DMS 273 treated with DMSO at 0.1 percent for 48 hours (cell line): ENCODE measurements at regions not wholly inside any gene's neighbourhood (a gene's known extent, or its start where the extent isn't known, plus 50 kb on each side); places are given as distances from the start of the nearest gene placed in this dataset.

Experiments used
- DNase-seq: peaks from one replicate; lab custom pipeline; 2025; lab: John Stamatoyannopoulos, UW

- no peak for DNase-seq
These were observed 89.9 kb upstream of the EGLN3 start for GRCh38 chr14:34040766-34041165.

- no peak for DNase-seq
These were observed 88.7 kb upstream of the EGLN3 start for GRCh38 chr14:34039428-34040047.

- DNase-seq: no peak
These were observed 87.6 kb upstream of the EGLN3 start for GRCh38 chr14:34038358-34039057.

GRCh38 chr14:34036319-34036766 lies 85.5 kb upstream of the EGLN3 start:
- DNase-seq: no peak

- DNase-seq: no peak
These were observed 85.0 kb upstream of the EGLN3 start for GRCh38 chr14:34035934-34036250.

GRCh38 chr14:34035177-34035933 lies 84.5 kb upstream of the EGLN3 start:
- DNase-seq: no peak

GRCh38 chr14:34034447-34035176 lies 83.7 kb upstream of the EGLN3 start:
- DNase-seq: no peak

GRCh38 chr14:34032720-34033119 lies 81.8 kb upstream of the EGLN3 start:
- no peak for DNase-seq

GRCh38 chr14:34030864-34031263 lies 80.0 kb upstream of the EGLN3 start:
- DNase-seq: peak; percentile 86

GRCh38 chr14:34029921-34030334 lies 79.1 kb upstream of the EGLN3 start:
- DNase-seq: no peak

GRCh38 chr14:34027990-34028495 lies 77.2 kb upstream of the EGLN3 start:
- no peak for DNase-seq

- DNase-seq: no peak
These were observed 76.5 kb upstream of the EGLN3 start for GRCh38 chr14:34027130-34027989.

GRCh38 chr14:34025325-34026017 lies 74.6 kb upstream of the EGLN3 start:
- DNase-seq: no peak

- DNase-seq: no peak
These were observed 73.9 kb upstream of the EGLN3 start for GRCh38 chr14:34024768-34025144.

GRCh38 chr14:34023824-34024767 lies 73.2 kb upstream of the EGLN3 start:
- no peak for DNase-seq

- DNase-seq: no peak
These were observed 70.2 kb upstream of the EGLN3 start for GRCh38 chr14:34021096-34021495.

GRCh38 chr14:34020014-34020413 lies 69.1 kb upstream of the EGLN3 start:
- DNase-seq: no peak

- DNase-seq: no peak
These were observed 67.8 kb upstream of the EGLN3 start for GRCh38 chr14:34018564-34019244.

- no peak for DNase-seq
These were observed 67.3 kb upstream of the EGLN3 start for GRCh38 chr14:34018125-34018524.
